ENCODE measurements at regions not wholly inside any gene's neighbourhood (a gene's known extent, or its start where the extent isn't known, plus 50 kb on each side); places are given as distances from the start of the nearest gene placed in this dataset.

DNA sequence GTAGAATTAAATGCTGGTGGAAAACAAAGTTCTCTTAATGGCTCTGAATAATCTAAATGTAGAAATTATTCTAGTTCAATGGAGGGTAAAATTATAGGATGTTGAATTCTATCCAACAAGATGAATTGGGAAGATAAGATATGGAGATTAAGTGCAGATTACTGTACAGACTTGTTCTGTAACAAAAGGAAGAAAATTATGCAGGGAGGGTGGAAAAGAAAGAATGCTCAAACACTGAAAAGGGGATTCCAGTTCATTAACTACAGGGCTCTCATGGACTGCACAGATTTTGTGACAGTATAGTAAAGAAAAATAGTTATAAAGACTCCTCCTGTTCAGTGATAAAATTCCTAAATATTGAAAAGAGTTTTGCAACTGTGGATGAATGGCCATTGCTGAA, 1794.0 kb upstream of the PCDH7 start:
- no peak overlapping the region for H3K4me3 ChIP-seq
- no peaks in the 10 kb centered on the region for H3K4me1 ChIP-seq
- no peak for FAIRE-seq
- H3K27ac ChIP-seq, result no peak overlapping the region
- CTCF ChIA-PET, result no interaction called here
- no peak overlapping the region for H3K4me2 ChIP-seq
- POLR2A ChIA-PET, result no interaction called here
- TF ChIP-seq MAX (IDR thresholded peaks at IDR 0.05) (no peak), SREBF2 (IDR thresholded peaks at IDR 0.05) (no peak), FOSB (CRISPR knock-in tag; IDR thresholded peaks at IDR 0.05) (no peak), ZC3H11A (IDR thresholded peaks at IDR 0.05) (no peak), CBX2 (IDR thresholded peaks at IDR 0.05; ENCODE audit: borderline replicate concordance, low read depth) (no peak), TFCP2L1 (CRISPR knock-in tag; IDR thresholded peaks at IDR 0.05) (no peak), HOXB13 (CRISPR knock-in tag; IDR thresholded peaks at IDR 0.05; ENCODE audit: low read depth) (no peak), MAZ (IDR thresholded peaks at IDR 0.05; ENCODE audit: borderline replicate concordance, low read depth, low read length) (no peak), CEBPB (IDR thresholded peaks at IDR 0.05) (no peak)
- no peaks in the 10 kb centered on the region for H3K9me3 ChIP-seq
- ATAC-seq, result no peak
- DNase-seq (ENCODE audit: low read depth in 1 of 2, low spot score in 1 of 2), result no peak

DNA sequence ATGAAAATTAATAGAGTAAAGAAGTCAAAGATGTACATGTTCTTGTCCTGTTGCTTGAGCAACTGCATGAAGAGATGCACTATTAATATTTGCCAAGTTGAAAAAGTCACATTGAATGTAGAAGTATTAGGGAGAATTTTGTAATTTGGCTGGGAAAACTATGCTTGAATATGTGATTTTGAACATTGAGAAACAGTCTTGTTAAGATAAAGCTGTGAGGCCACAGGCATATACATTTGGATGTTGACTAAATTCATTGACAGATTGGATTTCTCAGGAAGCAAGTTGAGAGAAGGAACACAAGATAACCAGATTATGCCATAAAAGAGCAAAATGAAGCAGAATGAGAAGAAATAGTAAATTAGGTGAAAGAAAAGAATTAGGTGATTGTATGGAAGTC, 1777.5 kb upstream of the PCDH7 start:
- TF ChIP-seq ZC3H11A (IDR thresholded peaks at IDR 0.05) (no peak), RFX5 (IDR thresholded peaks at IDR 0.05) (no peak), ESRRA (IDR thresholded peaks at IDR 0.05; ENCODE audit: borderline replicate concordance, low read length) (no peak), PHF8 (IDR thresholded peaks at IDR 0.05; ENCODE audit: borderline replicate concordance, low read depth) (no peak)
- TF ChIP-seq, protein P1, sequence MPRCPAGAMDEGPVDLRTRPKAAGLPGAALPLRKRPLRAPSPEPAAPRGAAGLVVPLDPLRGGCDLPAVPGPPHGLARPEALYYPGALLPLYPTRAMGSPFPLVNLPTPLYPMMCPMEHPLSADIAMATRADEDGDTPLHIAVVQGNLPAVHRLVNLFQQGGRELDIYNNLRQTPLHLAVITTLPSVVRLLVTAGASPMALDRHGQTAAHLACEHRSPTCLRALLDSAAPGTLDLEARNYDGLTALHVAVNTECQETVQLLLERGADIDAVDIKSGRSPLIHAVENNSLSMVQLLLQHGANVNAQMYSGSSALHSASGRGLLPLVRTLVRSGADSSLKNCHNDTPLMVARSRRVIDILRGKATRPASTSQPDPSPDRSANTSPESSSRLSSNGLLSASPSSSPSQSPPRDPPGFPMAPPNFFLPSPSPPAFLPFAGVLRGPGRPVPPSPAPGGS (IDR thresholded peaks at IDR 0.05), result no peak
- TF ChIP-seq, protein P2, sequence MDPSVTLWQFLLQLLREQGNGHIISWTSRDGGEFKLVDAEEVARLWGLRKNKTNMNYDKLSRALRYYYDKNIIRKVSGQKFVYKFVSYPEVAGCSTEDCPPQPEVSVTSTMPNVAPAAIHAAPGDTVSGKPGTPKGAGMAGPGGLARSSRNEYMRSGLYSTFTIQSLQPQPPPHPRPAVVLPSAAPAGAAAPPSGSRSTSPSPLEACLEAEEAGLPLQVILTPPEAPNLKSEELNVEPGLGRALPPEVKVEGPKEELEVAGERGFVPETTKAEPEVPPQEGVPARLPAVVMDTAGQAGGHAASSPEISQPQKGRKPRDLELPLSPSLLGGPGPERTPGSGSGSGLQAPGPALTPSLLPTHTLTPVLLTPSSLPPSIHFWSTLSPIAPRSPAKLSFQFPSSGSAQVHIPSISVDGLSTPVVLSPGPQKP (IDR thresholded peaks at IDR 0.05; ENCODE audit: low read depth, low read length), result no peak
- ATAC-seq (no peak), FAIRE-seq (no peak), DNase-seq (ENCODE audit: low read depth in 1 of 2, low spot score in 1 of 2) (no peak)
- no peaks in the 10 kb centered on the region for H3K4me1 ChIP-seq
- H3K27ac ChIP-seq, result no peak overlapping the region
- no peak overlapping the region for H3K4me3 ChIP-seq
- ChIA-PET CTCF (no interaction called here), POLR2A (no interaction called here)
- no peak overlapping the region for H3K4me2 ChIP-seq
- no peaks in the 10 kb centered on the region for H3K9me3 ChIP-seq

DNA sequence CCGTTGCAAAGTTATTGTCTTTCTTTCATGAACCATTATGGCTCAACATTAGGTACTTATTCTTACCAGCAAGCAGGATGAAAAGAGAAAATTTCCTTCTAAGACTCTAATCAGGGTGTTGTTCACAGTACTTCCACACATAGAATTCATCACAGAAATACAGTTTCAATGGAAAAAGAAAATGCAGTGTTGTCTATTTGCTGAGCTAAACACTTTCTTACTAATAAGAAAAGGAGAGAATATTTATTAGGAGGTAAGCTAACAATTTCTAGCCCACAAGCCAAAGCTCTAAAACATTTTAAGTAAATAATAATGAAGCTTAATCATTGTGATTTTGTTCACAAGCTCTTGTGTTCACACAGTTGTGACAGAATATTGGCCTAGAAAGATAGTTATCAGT, 1772.8 kb upstream of the PCDH7 start:
- ATAC-seq (no peak), FAIRE-seq (no peak), DNase-seq (ENCODE audit: low read depth in 1 of 2, low spot score in 1 of 2) (no peak)
- Histone ChIP-seq H3K4me2 (no peak overlapping the region), H3K27ac (no peak overlapping the region), H3K9me3 (no peaks in the 10 kb centered on the region), H3K4me3 (no peak overlapping the region), H3K4me1 (no peaks in the 10 kb centered on the region)
- 0% methylated on average over 1 of the region's 1 CpG for WGBS (ENCODE audit: missing lambda C conversion rate)
- ChIA-PET POLR2A (no interaction called here), CTCF (no interaction called here)
- TF ChIP-seq EHF (CRISPR knock-in tag; IDR thresholded peaks at IDR 0.05) (no peak), RARB (CRISPR knock-in tag; IDR thresholded peaks at IDR 0.05) (no peak), GATA3 (IDR thresholded peaks at IDR 0.05; ENCODE audit: borderline replicate concordance) (no peak)

GRCh38 chr4:28948501-28948900, 1771.7 kb upstream of the PCDH7 start:
- Histone ChIP-seq H3K27ac (no peak overlapping the region), H3K4me2 (no peak overlapping the region), H3K4me1 (no peaks in the 10 kb centered on the region), H3K9me3 (no peaks in the 10 kb centered on the region), H3K4me3 (no peak overlapping the region)
- CTCF ChIA-PET, result no interaction called here
- POLR2A ChIA-PET, result no interaction called here
- WGBS (ENCODE audit: missing lambda C conversion rate), result 4% methylated on average over 2 of the region's 2 CpGs
- FAIRE-seq, result no peak
- DNase-seq (ENCODE audit: low read depth in 1 of 2, low spot score in 1 of 2), result no peak
- TF ChIP-seq JUNB (IDR thresholded peaks at IDR 0.05) (no peak), BHLHE40 (IDR thresholded peaks at IDR 0.05; ENCODE audit: low read depth, low read length) (no peak)
- no peak for ATAC-seq
